ENCODE measurements at regions not wholly inside any gene's neighbourhood (a gene's known extent, or its start where the extent isn't known, plus 50 kb on each side); places are given as distances from the start of the nearest gene placed in this dataset.
"Not testable (repeated sequence)": the region's sequence is repeated elsewhere in the genome, so short reads cannot be mapped to it uniquely, and the experiment has no call there.

- DNase-seq: no peak
Measured at GRCh38 chr4:164350061-164350460, 403.9 kb upstream of the SMIM31 start.

- not testable (repeated sequence) for DNase-seq
Measured at GRCh38 chr4:164350716-164351115, 403.2 kb upstream of the SMIM31 start.

- no peak for DNase-seq
Measured at GRCh38 chr4:164357957-164358356, 396.0 kb upstream of the SMIM31 start.

GRCh38 chr4:164358400-164358799 is 395.5 kb upstream of the SMIM31 start:
- DNase-seq: no peak

- no peak for DNase-seq
Measured at GRCh38 chr4:164359881-164360280, 394.1 kb upstream of the SMIM31 start.

GRCh38 chr4:164368894-164369293 is 385.0 kb upstream of the SMIM31 start:
- no peak for DNase-seq

- DNase-seq: no peak
Measured at GRCh38 chr4:164373021-164373420, 380.9 kb upstream of the SMIM31 start.

- no peak for DNase-seq
Measured at GRCh38 chr4:164377277-164377676, 376.7 kb upstream of the SMIM31 start.

- DNase-seq: no peak
Measured at GRCh38 chr4:164378361-164378760, 375.6 kb upstream of the SMIM31 start.

- no peak for DNase-seq
Measured at GRCh38 chr4:164379694-164380093, 374.2 kb upstream of the SMIM31 start.

- DNase-seq: no peak
Measured at GRCh38 chr4:164381859-164382258, 372.1 kb upstream of the SMIM31 start.

GRCh38 chr4:164383058-164383357 is 370.9 kb upstream of the SMIM31 start:
- DNase-seq: no peak

- no peak for DNase-seq
Measured at GRCh38 chr4:164383358-164384220, 370.3 kb upstream of the SMIM31 start.

- DNase-seq: no peak
Measured at GRCh38 chr4:164384416-164384815, 369.5 kb upstream of the SMIM31 start.

- DNase-seq: no peak
Measured at GRCh38 chr4:164396439-164396838, 357.5 kb upstream of the SMIM31 start.

GRCh38 chr4:164402554-164402953 is 351.4 kb upstream of the SMIM31 start:
- DNase-seq: no peak

- DNase-seq: no peak
Measured at GRCh38 chr4:164405774-164406173, 348.2 kb upstream of the SMIM31 start.

GRCh38 chr4:164408831-164409230 is 345.1 kb upstream of the SMIM31 start:
- DNase-seq: no peak

GRCh38 chr4:164410401-164410800 is 343.5 kb upstream of the SMIM31 start:
- no peak for DNase-seq

GRCh38 chr4:164412246-164412645 is 341.7 kb upstream of the SMIM31 start:
- no peak for DNase-seq

GRCh38 chr4:164413743-164414142 is 340.2 kb upstream of the SMIM31 start:
- no peak for DNase-seq

- no peak for DNase-seq
Measured at GRCh38 chr4:164423819-164424218, 330.1 kb upstream of the SMIM31 start.

- no peak for DNase-seq
Measured at GRCh38 chr4:164424846-164425245, 329.1 kb upstream of the SMIM31 start.

- DNase-seq: no peak
Measured at GRCh38 chr4:164428561-164428960, 325.4 kb upstream of the SMIM31 start.

GRCh38 chr4:164438321-164438720 is 315.6 kb upstream of the SMIM31 start:
- no peak for DNase-seq

Measured in stimulated activated CD4-positive, alpha-beta T cell treated with anti-CD3 and anti-CD28 coated beads, Interleukin-4, amount 100 ng/mL, for 1 hour (primary cell).